H9 (cell line): ENCODE measurements at regions not wholly inside any gene's neighbourhood (a gene's known extent, or its start where the extent isn't known, plus 50 kb on each side); places are given as distances from the start of the nearest gene placed in this dataset.

Experiments used
- DNase-seq: peaks from one replicate; pipeline ENCODE4 v3.0.0-alpha.2; 2017
- H2AFZ ChIP-seq: one replicate; pipeline ENCODE4 v1.6.1; 2013; ENCODE audit warnings: mild to moderate bottlenecking, low read length, control low read depth, moderate library complexity
- H2AK5ac ChIP-seq: 2 replicates; pipeline ENCODE4 v1.6.1; 2013; ENCODE audit warnings: low read length, control low read depth, mixed read lengths; ENCODE audit not compliant: insufficient read length
- H2BK120ac ChIP-seq: one replicate; pipeline ENCODE4 v1.6.1; 2013; ENCODE audit warnings: low read depth, mild to moderate bottlenecking, low read length, control low read depth, inconsistent platforms; ENCODE audit not compliant: poor library complexity, severe bottlenecking
- H2BK12ac ChIP-seq: 2 replicates; pipeline ENCODE4 v1.6.1; 2013; ENCODE audit warnings: low read length, control low read depth, mixed read lengths, low read depth; ENCODE audit not compliant: insufficient read length
- H2BK15ac ChIP-seq: 2 replicates; pipeline ENCODE4 v1.6.1; 2013; ENCODE audit warnings: low read depth, low read length, control low read depth
- H2BK20ac ChIP-seq: one replicate; pipeline ENCODE4 v1.6.1; 2013; ENCODE audit warnings: low read depth, mild to moderate bottlenecking, low read length, control low read depth, inconsistent platforms; ENCODE audit not compliant: poor library complexity, severe bottlenecking
- H2BK5ac ChIP-seq: 2 replicates; pipeline ENCODE4 v1.6.1; 2013; ENCODE audit warnings: low read length, control low read depth, mixed read lengths; ENCODE audit not compliant: insufficient read length
- H3K14ac ChIP-seq: 2 replicates; pipeline ENCODE4 v1.6.1; 2013; ENCODE audit warnings: low read length, control low read depth; ENCODE audit not compliant: insufficient read depth
- H3K18ac ChIP-seq: 2 replicates; pipeline ENCODE4 v1.6.1; 2013; ENCODE audit warnings: low read depth, mild to moderate bottlenecking, mixed read lengths, low read length, control low read depth; ENCODE audit not compliant: insufficient read length
- H3K23ac ChIP-seq: 2 replicates; pipeline ENCODE4 v1.6.1; 2013; ENCODE audit warnings: low read length, control low read depth, mixed read lengths, low read depth; ENCODE audit not compliant: insufficient read length
- H3K23me2 ChIP-seq: 2 replicates; pipeline ENCODE4 v1.6.1; 2013; ENCODE audit warnings: low read depth, mild to moderate bottlenecking, mixed read lengths, low read length, control low read depth; ENCODE audit not compliant: insufficient read length, poor library complexity, severe bottlenecking
- H3K27ac ChIP-seq: 2 replicates; pipeline ENCODE4 v1.5.1; 2013; ENCODE audit warnings: low read length, control low read depth, mixed read lengths, low read depth; ENCODE audit not compliant: insufficient read length
- H3K27me3 ChIP-seq: 2 replicates; pipeline ENCODE4 v1.6.1; 2013; ENCODE audit warnings: low read length, control low read depth, inconsistent platforms; ENCODE audit not compliant: insufficient read depth
- H3K4ac ChIP-seq: 2 replicates; pipeline ENCODE4 v1.6.1; 2013; ENCODE audit warnings: low read depth, mild to moderate bottlenecking, control low read depth, inconsistent platforms, low read length, moderate library complexity
- H3K4me1 ChIP-seq: 2 replicates; pipeline ENCODE4 v1.6.1; 2013; ENCODE audit warnings: low read length, control low read depth, inconsistent platforms; ENCODE audit not compliant: insufficient read depth
- H3K4me2 ChIP-seq: 2 replicates; pipeline ENCODE4 v1.6.1; 2013; ENCODE audit warnings: low read length, control low read depth, mixed read lengths; ENCODE audit not compliant: insufficient read length, insufficient read depth
- H3K56ac ChIP-seq: 2 replicates; pipeline ENCODE4 v1.6.1; 2013; ENCODE audit warnings: low read depth, mild to moderate bottlenecking, mixed read lengths, low read length, control low read depth; ENCODE audit not compliant: insufficient read length
- H3K79me1 ChIP-seq: 2 replicates; pipeline ENCODE4 v1.6.1; 2013; ENCODE audit warnings: low read depth, mild to moderate bottlenecking, moderate library complexity, low read length, control low read depth, inconsistent platforms; ENCODE audit not compliant: insufficient read depth, poor library complexity, severe bottlenecking
- H3K79me2 ChIP-seq: 2 replicates; pipeline ENCODE4 v1.6.1; 2013; ENCODE audit warnings: low read length, control low read depth, inconsistent platforms; ENCODE audit not compliant: insufficient read depth
- H3K9ac ChIP-seq: 2 replicates; pipeline ENCODE4 v1.6.1; 2013; ENCODE audit warnings: low read length, control low read depth, mixed read lengths; ENCODE audit not compliant: insufficient read length; ENCODE audit errors: extremely low read depth
- H3K9me3 ChIP-seq: one replicate; pipeline ENCODE4 v1.6.1; 2013; ENCODE audit warnings: low read depth, low read length, inconsistent platforms; ENCODE audit not compliant: control insufficient read depth
- H3T11ph ChIP-seq: one replicate; pipeline ENCODE4 v1.6.1; 2013; ENCODE audit warnings: mild to moderate bottlenecking, low read length, control low read depth, inconsistent platforms
- H4K20me1 ChIP-seq: one replicate; pipeline ENCODE4 v1.6.1; 2013; ENCODE audit not compliant: control insufficient read depth, insufficient read length, insufficient read depth
- H4K5ac ChIP-seq: 2 replicates; pipeline ENCODE4 v1.6.1; 2013; ENCODE audit warnings: low read depth, mild to moderate bottlenecking, mixed read lengths, low read length, control low read depth; ENCODE audit not compliant: insufficient read length
- H4K8ac ChIP-seq: replicated peaks from 2 replicates; pipeline ENCODE4 v1.6.1; 2013; ENCODE audit warnings: low read length, control low read depth, mixed read lengths, low read depth; ENCODE audit not compliant: insufficient read length
- H4K91ac ChIP-seq: 2 replicates; pipeline ENCODE4 v1.6.1; 2013; ENCODE audit warnings: low read depth, mild to moderate bottlenecking, moderate library complexity, mixed read lengths, low read length, control low read depth; ENCODE audit not compliant: insufficient read length
- H3K27ac Mint-ChIP-seq, 3 experiments: 2 replicates in 2 of 3; 3 replicates in 1 of 3; pipeline ENCODE4 v1.8.0; 2020 to 2021; ENCODE audit warnings: mixed read lengths in 3 of 3, mild to moderate bottlenecking in 1 of 3, moderate library complexity in 1 of 3
- H3K27me3 Mint-ChIP-seq: 2 replicates; pipeline ENCODE4 v1.8.0; 2021; ENCODE audit warnings: low read depth, mild to moderate bottlenecking, moderate library complexity, mixed read lengths
- H3K36me3 Mint-ChIP-seq, 3 experiments: 2 replicates in 2 of 3; 3 replicates in 1 of 3; pipeline ENCODE4 v1.8.0; 2020 to 2021; ENCODE audit warnings: low read depth in 3 of 3, mixed read lengths in 3 of 3; ENCODE audit not compliant: insufficient read depth in 1 of 3
- H3K4me1 Mint-ChIP-seq, 2 experiments: 2 replicates each; pipeline ENCODE4 v1.8.0; 2020; ENCODE audit warnings: mixed read lengths in 2 of 2
- H3K4me3 Mint-ChIP-seq, 2 experiments: 2 replicates in 1 of 2; 3 replicates in 1 of 2; pipeline ENCODE4 v1.8.0; 2020 to 2021; ENCODE audit warnings: mild to moderate bottlenecking in 2 of 2, mixed read lengths in 2 of 2, moderate library complexity in 1 of 2
- H3K9me3 Mint-ChIP-seq, 2 experiments: 2 replicates in 1 of 2; 3 replicates in 1 of 2; pipeline ENCODE4 v1.8.0; 2020; ENCODE audit warnings: mild to moderate bottlenecking in 2 of 2, mixed read lengths in 2 of 2, moderate library complexity in 1 of 2
- CTCF ChIP-seq: fragments of 200-600 bp; sonication (generic); conservative IDR thresholded peaks from 3 replicates; pipeline ENCODE4 v1.8.0; 2021; ENCODE audit warnings: antibody characterized with exemption, mild to moderate bottlenecking
- WGBS: extraction: QIAGEN DNeasy Blood & Tissue Kit; methylation state at CpG from one replicate; pipeline ENCODE4 v1.1.7; 2013; ENCODE audit warnings: missing lambda C conversion rate, low lambda C conversion rate, mixed read lengths; ENCODE audit not compliant: insufficient read length; ENCODE audit errors: extremely low coverage; 5-methylcytosine and 5-hydroxymethylcytosine counted together

GRCh38 chr12:114779186-114779585, 95.2 kb upstream of the TBX3 start:
- Histone ChIP-seq H2BK12ac (no peak overlapping the region), H3K23ac (no peak overlapping the region), H3K27me3 (no peaks in the 10 kb centered on the region), H3K4ac (no peak overlapping the region), H2AFZ (no peak overlapping the region), H4K8ac (no peak overlapping the region), H2BK5ac (no peak overlapping the region), H2BK15ac (no peak overlapping the region), H4K5ac (no peak overlapping the region), H2BK20ac (no peak overlapping the region), H2BK120ac (no peak overlapping the region), H3K9ac (no peak overlapping the region), H3K27ac (no peak overlapping the region), H3K79me2 (no peaks in the 10 kb centered on the region), H2AK5ac (no peak overlapping the region), H3K14ac (no peak overlapping the region), H4K91ac (no peak overlapping the region), H3K18ac (no peak overlapping the region), H3T11ph (no peak overlapping the region), H3K4me1 (no peaks in the 10 kb centered on the region), H3K79me1 (no peaks in the 10 kb centered on the region), H3K23me2 (no peaks in the 10 kb centered on the region), H4K20me1 (no peaks in the 10 kb centered on the region), H3K56ac (no peak overlapping the region), H3K9me3 (no peaks in the 10 kb centered on the region), H3K4me2 (no peak overlapping the region)
- peaks cover 4 to 11% of the 10 kb centered on the region in 2 experiments; a peak in 3 of 4 replicates for H3K4me1 Mint-ChIP-seq
- no peaks in the 10 kb centered on the region for H3K36me3 Mint-ChIP-seq
- H3K4me3 Mint-ChIP-seq: no peak overlapping the region
- DNase-seq: no peak
- TF ChIP-seq CTCF: no peak
- WGBS: no CpG with 5 or more reads among the region's 3 CpGs
- H3K27me3 Mint-ChIP-seq: peaks cover 23% of the 10 kb centered on the region
- H3K27ac Mint-ChIP-seq: no peak overlapping the region
- no peaks in the 10 kb centered on the region; a peak in 1 of 5 replicates for H3K9me3 Mint-ChIP-seq
